ENCODE measurements at regions not wholly inside any gene's neighbourhood (a gene's known extent, or its start where the extent isn't known, plus 50 kb on each side); places are given as distances from the start of the nearest gene placed in this dataset.
A peak's percentile ranks its signal among the peaks of the same experiment; 100 is the strongest.

GRCh38 chr4:30350288-30350687 is 369.9 kb upstream of the PCDH7 start:
- DNase-seq, result no peak

GRCh38 chr4:30354605-30355004 is 365.6 kb upstream of the PCDH7 start:
- no peak for DNase-seq

- no peak for DNase-seq
Measured at GRCh38 chr4:30362436-30362835, 357.7 kb upstream of the PCDH7 start.

GRCh38 chr4:30370105-30370504 is 350.1 kb upstream of the PCDH7 start:
- no peak for DNase-seq

- peak; percentile 9 for DNase-seq
Measured at GRCh38 chr4:30380404-30380998, 339.7 kb upstream of the PCDH7 start.

- DNase-seq, result no peak
Measured at GRCh38 chr4:30385650-30386049, 334.5 kb upstream of the PCDH7 start.

GRCh38 chr4:30386266-30386895 is 333.8 kb upstream of the PCDH7 start:
- DNase-seq, result no peak

GRCh38 chr4:30395902-30396301 is 324.3 kb upstream of the PCDH7 start:
- no peak for DNase-seq

GRCh38 chr4:30396772-30397475 is 323.2 kb upstream of the PCDH7 start:
- no peak for DNase-seq

GRCh38 chr4:30399476-30399875 is 320.7 kb upstream of the PCDH7 start:
- no peak for DNase-seq

GRCh38 chr4:30402276-30402675 is 317.9 kb upstream of the PCDH7 start:
- DNase-seq, result no peak

- DNase-seq, result no peak
Measured at GRCh38 chr4:30413915-30414314, 306.3 kb upstream of the PCDH7 start.

- DNase-seq, result no peak
Measured at GRCh38 chr4:30416547-30416946, 303.6 kb upstream of the PCDH7 start.

GRCh38 chr4:30427932-30428331 is 292.2 kb upstream of the PCDH7 start:
- DNase-seq, result no peak

- no peak for DNase-seq
Measured at GRCh38 chr4:30429813-30430761, 290.1 kb upstream of the PCDH7 start.

GRCh38 chr4:30434656-30435055 is 285.5 kb upstream of the PCDH7 start:
- no peak for DNase-seq

- DNase-seq, result no peak
Measured at GRCh38 chr4:30436394-30436793, 283.8 kb upstream of the PCDH7 start.

GRCh38 chr4:30437316-30437715 is 282.9 kb upstream of the PCDH7 start:
- no peak for DNase-seq

GRCh38 chr4:30443289-30443688 is 276.9 kb upstream of the PCDH7 start:
- DNase-seq, result no peak

GRCh38 chr4:30450474-30450873 is 269.7 kb upstream of the PCDH7 start:
- DNase-seq, result no peak

GRCh38 chr4:30454504-30454903 is 265.7 kb upstream of the PCDH7 start:
- no peak for DNase-seq

- DNase-seq, result no peak
Measured at GRCh38 chr4:30456716-30457115, 263.5 kb upstream of the PCDH7 start.

- no peak for DNase-seq
Measured at GRCh38 chr4:30460818-30461217, 259.4 kb upstream of the PCDH7 start.
